NCI-H524 treated with DMSO at 0.1 percent for 48 hours (cell line): ENCODE measurements at regions not wholly inside any gene's neighbourhood (a gene's known extent, or its start where the extent isn't known, plus 50 kb on each side); places are given as distances from the start of the nearest gene placed in this dataset.
"Not testable (repeated sequence)": the region's sequence is repeated elsewhere in the genome, so short reads cannot be mapped to it uniquely, and the experiment has no call there.

ENCODE experiments used
- DNase-seq: peaks from one replicate; lab custom pipeline; 2025; lab: John Stamatoyannopoulos, UW

- no peak for DNase-seq
Measured at GRCh38 chr16:79864032-79864780, 263.7 kb upstream of the MAF start.

- DNase-seq, result no peak
Measured at GRCh38 chr16:79863128-79864031, 262.8 kb upstream of the MAF start.

DNA sequence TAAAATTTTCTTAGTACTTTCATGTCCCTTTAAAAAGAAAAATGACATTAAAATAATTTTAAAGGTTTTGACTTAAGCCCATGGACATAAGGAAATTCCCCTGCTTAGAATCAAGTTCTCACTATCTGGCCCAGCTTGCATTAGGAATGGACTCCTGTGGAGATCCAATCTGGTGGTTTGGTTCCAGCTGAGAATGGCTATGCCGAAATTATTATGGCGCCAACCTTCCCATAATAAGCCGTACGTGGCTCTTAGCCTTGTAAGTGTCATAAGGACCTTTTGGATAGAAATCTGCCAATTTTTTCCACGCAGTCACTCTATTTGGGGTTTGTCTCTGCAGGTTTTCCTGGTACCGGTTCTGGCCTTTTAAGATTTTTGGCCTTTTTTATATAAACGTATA lies 262.1 kb upstream of the MAF start:
- no peak for DNase-seq

DNA sequence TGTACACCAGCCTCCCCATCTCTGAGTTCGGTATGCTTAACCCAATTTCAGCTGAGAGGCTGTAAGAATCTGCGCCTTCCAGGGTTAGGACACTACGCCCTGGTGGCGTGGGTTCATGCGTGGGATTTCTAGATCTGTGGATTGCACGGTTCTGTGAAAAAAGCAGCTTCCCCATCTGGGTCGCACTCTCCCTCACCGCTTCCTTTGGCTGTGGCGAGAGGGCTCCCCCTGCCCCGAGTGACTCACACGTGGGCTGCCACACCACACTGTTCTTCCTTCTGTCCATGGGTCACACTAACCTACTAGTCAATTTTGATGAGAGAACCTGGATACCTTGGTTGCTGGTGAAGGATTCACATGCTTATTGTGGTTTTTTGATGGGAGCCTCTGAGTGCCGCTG lies 256.0 kb upstream of the MAF start:
- no peak for DNase-seq

DNA sequence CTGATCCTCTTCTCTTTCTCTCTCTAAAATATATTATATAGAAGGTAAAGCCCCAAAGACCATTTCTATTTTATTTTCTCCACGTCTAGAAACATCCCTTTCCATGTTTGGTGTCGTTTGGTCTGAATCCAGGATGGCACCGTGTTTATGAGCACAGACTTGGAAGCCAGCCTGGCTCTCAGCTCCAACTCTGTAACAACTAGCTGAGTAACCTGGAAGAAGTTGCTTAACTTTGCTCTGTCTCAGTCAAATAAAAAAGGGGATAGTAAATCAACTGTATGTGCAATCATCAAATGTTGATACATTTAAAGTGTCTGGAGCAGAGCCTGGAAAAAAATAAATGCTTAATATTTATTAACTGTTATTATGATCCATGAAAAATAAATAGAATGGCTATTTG lies 249.8 kb upstream of the MAF start:
- no peak for DNase-seq

DNA sequence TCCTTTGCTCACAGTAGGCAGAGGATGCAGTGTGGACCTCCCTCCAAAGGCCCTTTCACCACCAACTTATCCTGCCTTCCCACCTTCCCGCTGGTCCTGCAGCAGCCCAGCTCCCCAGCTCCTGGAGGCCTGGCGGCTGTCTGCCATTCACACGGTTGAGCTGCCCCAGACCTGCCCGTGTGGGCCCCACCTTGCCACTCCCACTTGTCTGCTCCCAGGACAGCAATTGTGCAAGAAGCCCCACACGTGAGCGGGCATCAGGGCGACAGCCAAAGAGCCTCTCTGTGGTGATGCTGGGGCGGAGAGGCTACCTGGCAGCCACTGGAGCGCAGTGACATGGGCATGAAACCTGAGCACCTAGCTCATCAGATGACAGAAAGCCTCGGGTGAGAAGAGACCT lies 248.6 kb upstream of the MAF start:
- DNase-seq, result no peak

DNA sequence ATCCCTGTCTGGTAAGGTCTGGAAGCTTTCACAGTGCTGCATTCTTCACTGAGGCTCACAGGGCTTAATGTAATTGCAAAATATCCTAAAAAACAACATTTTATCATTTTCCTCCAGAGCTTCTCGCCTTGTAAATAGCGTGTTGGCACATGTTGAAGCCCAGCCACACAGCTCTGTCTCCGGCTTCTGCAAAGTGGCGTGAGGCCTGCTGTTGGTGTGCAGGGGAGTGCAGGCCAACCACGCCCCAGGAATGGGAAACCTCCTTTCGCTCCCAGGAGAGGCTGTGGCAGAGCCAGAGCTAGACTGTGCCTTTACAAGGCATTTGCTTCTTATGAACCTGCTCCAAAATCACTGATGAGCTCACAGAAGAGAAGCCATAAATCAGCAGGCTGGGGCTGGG lies 248.2 kb upstream of the MAF start:
- DNase-seq, result no peak

GRCh38 chr16:79847569-79847968 lies 247.0 kb upstream of the MAF start:
- no peak for DNase-seq

- no peak for DNase-seq
Measured at GRCh38 chr16:79847101-79847500, 246.6 kb upstream of the MAF start.

- no peak for DNase-seq
Measured at GRCh38 chr16:79845734-79846135, 245.2 kb upstream of the MAF start.

GRCh38 chr16:79845033-79845733 lies 244.6 kb upstream of the MAF start:
- DNase-seq, result no peak

DNA sequence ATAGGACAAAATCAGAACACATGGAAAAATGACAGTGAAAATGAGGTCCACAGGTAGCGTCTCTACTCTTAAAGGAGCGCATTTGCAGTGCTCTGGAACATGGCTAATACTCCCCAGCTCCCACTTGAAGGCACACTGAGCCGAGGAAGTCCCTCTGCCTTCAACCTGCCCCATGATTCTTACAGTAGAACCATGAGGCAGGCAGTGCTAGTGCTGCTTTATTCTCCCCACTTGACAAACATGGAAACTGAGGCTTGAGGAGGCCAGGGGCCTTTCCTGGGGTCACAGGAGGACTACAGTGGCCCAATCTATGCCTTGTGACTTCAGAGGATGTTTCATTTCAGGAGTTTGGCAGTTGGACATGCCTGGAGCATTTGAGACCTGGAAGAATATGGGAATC lies 244.1 kb upstream of the MAF start:
- no peak for DNase-seq

DNA sequence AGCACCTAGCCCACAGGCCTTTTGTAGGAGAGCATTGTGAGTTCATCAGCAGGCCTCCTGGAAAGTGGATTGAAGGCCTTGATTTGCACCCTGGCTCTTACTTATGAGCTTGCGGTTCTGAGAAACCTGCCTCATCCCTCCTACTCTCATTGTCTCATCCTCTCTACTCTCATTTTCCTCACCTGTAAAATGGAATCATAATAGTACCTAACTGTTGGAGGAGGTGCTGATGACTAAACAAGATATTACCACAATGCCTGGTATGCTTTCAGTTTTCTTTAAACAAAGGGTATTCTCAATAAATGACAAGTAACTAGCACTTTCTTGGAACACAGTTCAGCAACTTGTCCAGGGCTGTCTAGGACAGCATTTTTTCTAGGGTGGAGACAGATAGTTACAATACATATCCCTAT lies 243.1 kb upstream of the MAF start:
- no peak for DNase-seq

- no peak for DNase-seq
Measured at GRCh38 chr16:79843145-79843544, 242.6 kb upstream of the MAF start.

DNA sequence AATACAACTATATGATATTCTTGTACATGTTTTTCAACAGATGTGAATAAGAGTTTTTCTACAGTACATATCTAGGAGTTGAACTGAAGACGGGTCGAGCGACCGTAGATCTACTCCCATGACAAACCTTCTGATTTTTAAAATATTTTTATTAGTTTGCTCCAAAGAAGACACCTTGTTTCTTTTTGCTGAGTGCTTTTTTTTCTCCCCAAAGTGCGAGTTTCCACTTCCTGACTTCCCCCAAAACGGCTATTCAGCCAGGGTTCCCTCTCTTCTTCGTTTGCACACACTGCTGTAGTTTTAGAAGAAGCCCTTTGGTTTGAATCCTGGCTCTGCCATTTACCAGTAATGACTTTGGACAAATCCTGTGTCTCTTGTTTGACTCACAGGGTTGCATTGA lies 241.7 kb upstream of the MAF start:
- DNase-seq, result no peak

GRCh38 chr16:79839466-79840341 lies 239.2 kb upstream of the MAF start:
- DNase-seq, result no peak

GRCh38 chr16:79838496-79839259 lies 238.1 kb upstream of the MAF start:
- DNase-seq, result no peak

DNA sequence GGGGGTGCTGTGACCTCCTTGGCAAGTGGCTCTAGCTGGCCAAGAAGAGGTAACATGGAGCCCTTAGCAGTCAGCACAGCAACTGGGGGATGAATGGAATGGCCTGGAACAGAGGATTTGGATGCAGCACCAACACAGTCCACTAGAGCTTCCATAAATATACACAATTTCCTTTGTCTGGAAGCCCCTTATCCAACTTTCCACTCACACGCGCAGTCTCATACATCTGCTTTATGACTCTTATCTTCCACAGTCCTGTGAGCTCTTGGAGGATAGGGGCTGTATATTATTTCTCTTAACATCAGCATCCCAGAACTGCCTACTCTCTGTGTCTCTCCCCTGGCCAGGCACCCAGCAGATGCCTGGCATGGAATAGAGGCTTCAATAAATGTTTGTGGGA lies 235.6 kb upstream of the MAF start:
- no peak for DNase-seq

DNA sequence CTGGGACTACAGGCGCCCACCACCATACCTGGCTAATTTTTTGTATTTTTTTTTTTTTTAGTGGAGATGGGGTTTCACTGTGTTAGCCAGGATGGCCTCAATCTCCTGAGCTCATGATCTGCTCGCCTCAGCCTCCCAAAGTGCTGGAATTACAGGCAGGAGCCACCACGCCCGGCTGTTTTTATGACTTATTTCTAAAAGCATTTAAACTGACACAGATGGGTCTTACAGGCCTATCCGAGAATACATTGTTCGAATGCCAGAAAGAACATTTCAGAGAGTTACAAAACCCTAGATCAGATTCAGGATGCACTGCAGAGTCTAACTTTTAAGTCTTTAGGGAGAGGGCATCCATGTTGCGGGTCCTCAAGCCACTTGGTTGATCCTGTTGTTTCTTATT lies 234.7 kb upstream of the MAF start:
- DNase-seq, result no peak

GRCh38 chr16:79834720-79835119 lies 234.2 kb upstream of the MAF start:
- DNase-seq, result no peak

GRCh38 chr16:79834003-79834402 lies 233.5 kb upstream of the MAF start:
- not testable (repeated sequence) for DNase-seq
